ENCODE measurements at regions not wholly inside any gene's neighbourhood (a gene's known extent, or its start where the extent isn't known, plus 50 kb on each side); places are given as distances from the start of the nearest gene placed in this dataset.
A peak's percentile ranks its signal among the peaks of the same experiment; 100 is the strongest.

DNA sequence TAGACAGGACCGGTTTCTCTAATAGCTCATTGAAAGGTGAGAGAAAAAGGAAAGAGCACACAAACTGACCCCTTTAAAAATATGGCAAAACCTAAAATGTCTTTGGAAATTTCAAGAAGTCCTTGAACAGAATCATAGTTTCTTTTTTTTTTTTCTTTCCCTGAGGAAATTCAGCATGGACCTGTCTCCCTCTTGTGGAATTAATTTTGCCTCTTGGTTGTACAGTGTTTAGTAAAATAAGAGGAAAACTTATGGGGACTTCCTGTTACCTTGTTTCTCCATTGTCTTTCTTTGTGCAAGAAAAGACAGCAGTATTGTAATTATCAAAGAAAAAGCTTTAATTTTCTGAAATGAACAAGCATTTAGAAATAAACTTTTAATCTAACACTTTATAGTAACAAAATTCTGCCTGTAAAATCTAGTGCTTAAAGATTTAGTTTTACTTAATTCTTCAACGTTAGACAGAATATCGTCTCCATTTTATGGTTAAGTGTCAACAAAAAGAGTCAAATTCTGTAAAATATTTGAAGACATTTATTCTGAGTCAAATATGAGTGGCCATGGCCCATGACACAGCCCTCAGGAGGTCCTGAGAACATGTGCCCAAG, 176.3 kb upstream of the NABP1 start:
- TF ChIP-seq, protein P1, sequence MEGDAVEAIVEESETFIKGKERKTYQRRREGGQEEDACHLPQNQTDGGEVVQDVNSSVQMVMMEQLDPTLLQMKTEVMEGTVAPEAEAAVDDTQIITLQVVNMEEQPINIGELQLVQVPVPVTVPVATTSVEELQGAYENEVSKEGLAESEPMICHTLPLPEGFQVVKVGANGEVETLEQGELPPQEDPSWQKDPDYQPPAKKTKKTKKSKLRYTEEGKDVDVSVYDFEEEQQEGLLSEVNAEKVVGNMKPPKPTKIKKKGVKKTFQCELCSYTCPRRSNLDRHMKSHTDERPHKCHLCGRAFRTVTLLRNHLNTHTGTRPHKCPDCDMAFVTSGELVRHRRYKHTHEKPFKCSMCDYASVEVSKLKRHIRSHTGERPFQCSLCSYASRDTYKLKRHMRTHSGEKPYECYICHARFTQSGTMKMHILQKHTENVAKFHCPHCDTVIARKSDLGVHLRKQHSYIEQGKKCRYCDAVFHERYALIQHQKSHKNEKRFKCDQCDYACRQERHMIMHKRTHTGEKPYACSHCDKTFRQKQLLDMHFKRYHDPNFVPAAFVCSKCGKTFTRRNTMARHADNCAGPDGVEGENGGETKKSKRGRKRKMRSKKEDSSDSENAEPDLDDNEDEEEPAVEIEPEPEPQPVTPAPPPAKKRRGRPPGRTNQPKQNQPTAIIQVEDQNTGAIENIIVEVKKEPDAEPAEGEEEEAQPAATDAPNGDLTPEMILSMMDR (IDR thresholded peaks at IDR 0.05) = peak; percentile 67

GRCh38 chr2:191506515-191506914, 171.4 kb upstream of the NABP1 start:
- TF ChIP-seq, protein P1 (IDR thresholded peaks at IDR 0.05) = no peak

- TF ChIP-seq, protein P1 (IDR thresholded peaks at IDR 0.05) = no peak
Observed at GRCh38 chr2:191508738-191509137, 169.2 kb upstream of the NABP1 start.

- TF ChIP-seq, protein P1 (IDR thresholded peaks at IDR 0.05) = no peak
Observed at GRCh38 chr2:191512216-191512835, 165.6 kb upstream of the NABP1 start.

DNA sequence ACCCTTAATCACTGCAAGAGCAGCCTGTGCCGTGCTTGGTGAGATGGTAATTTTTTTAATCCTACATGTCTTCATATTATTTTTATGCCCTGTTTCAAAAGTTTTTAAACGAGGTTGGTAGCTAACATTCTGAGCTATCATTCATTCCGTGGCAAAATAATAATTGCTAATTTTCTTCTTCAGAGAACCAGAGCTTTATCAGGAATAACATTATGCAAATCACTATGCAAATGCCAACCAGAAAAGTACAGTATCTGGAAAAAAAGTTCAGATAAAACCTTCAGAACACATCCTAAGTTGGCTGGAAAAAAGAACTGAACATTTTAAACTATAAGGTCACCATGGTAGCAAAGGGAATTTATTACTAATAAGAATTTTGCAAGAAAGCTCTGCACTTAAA, 165.1 kb upstream of the NABP1 start:
- TF ChIP-seq, protein P1 (IDR thresholded peaks at IDR 0.05) = no peak

GRCh38 chr2:191514613-191515012, 163.3 kb upstream of the NABP1 start:
- TF ChIP-seq, protein P1 (IDR thresholded peaks at IDR 0.05) = no peak

- TF ChIP-seq, protein P1 (IDR thresholded peaks at IDR 0.05) = no peak
Observed at GRCh38 chr2:191515551-191515950, 162.4 kb upstream of the NABP1 start.

All from LNCAP (cell line).